ENCODE measurements at regions not wholly inside any gene's neighbourhood (a gene's known extent, or its start where the extent isn't known, plus 50 kb on each side); places are given as distances from the start of the nearest gene placed in this dataset.
A peak's percentile ranks its signal among the peaks of the same experiment; 100 is the strongest.

DNA sequence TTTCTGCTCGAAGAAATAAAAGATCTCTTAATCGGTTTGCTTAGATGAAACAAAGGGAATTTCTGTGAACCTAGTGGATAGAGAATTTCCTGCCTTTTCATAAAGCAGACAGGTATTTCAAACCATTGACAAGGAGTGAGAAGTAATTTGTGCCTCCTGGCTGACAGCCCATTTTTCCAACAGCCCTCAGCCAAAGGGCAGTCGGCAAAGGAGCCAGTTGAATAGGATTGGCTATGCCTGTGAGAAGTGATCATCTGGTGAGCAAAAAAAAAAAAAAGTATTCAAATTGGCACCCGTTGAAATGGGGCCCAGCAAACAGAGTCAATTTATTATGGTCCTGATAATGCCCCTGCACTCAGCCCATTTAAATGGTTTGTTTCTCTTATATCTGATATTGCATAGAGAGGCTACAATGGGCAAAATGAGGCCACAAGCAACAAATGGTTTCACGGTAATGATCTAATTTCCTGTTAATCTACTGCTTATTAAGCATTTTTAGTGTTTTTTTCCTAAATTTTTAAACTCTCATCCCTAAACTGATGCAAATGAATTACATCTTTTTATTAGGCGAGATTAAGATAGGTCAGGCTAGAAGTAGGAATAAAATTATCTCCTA, 477.5 kb downstream of the NUF2 start:
- DNase-seq: no peak
- intact Hi-C loops (cut with DNase I; ENCODE audit: low total_unique reads): no loop called here
- no peak overlapping the region for H3K4me3 ChIP-seq

DNA sequence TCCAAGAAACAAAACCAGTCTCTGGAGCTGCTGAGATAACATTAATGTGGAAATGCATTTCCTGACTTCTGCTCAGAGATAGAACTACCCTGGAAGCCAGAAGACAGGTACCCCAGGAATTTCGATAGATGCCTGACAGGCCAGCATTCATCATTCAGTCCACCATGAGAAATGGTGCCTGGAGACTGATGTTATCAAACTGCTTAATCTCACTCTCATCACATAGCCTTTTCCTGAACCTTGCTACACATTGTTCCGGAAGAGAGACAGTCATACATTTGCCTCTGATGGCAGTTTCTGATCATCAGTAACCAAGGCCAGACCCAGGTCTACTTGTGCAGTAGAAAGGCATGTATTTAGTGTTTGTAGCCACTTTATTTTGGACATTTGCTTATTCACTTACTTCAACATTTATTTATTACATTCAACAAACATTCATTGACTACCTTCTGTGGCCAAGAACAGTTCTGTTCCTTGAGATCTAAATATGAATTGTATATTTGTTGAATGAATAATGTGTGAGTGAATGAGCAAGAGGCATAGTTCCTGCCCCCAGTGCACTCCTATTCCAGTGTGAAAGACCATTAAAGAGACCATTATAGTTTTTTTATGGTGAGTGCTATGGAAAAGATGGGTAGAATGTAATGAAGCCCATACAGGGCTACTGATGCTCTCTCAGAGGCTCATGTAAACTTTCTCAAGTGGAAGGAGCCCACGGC, 485.7 kb downstream of the NUF2 start:
- Histone ChIP-seq H3K4me3 (no peak overlapping the region), H3K9me3 (no peaks in the 10 kb centered on the region), H3K36me3 (ENCODE audit: low read depth, missing control alignments) (no peaks in the 10 kb centered on the region), H3K4me1 (no peaks in the 10 kb centered on the region), H3K27me3 (no peaks in the 10 kb centered on the region), H3K27ac (no peak overlapping the region)
- intact Hi-C loops (cut with DNase I; ENCODE audit: low total_unique reads): no loop called here
- TF ChIP-seq POLR2A (IDR thresholded peaks at IDR 0.05): no peak
- TF ChIP-seq, protein P1, sequence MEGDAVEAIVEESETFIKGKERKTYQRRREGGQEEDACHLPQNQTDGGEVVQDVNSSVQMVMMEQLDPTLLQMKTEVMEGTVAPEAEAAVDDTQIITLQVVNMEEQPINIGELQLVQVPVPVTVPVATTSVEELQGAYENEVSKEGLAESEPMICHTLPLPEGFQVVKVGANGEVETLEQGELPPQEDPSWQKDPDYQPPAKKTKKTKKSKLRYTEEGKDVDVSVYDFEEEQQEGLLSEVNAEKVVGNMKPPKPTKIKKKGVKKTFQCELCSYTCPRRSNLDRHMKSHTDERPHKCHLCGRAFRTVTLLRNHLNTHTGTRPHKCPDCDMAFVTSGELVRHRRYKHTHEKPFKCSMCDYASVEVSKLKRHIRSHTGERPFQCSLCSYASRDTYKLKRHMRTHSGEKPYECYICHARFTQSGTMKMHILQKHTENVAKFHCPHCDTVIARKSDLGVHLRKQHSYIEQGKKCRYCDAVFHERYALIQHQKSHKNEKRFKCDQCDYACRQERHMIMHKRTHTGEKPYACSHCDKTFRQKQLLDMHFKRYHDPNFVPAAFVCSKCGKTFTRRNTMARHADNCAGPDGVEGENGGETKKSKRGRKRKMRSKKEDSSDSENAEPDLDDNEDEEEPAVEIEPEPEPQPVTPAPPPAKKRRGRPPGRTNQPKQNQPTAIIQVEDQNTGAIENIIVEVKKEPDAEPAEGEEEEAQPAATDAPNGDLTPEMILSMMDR (IDR thresholded peaks at IDR 0.05): no peak
- 76 to 77% methylated on average over 3 of the region's 3 CpGs for whole genome bisulfite sequencing, 2 donors
- DNase-seq: no peak

More for the DNA sequence above, 477.5 kb downstream of the NUF2 start:
- no peaks in the 10 kb centered on the region for H3K36me3 ChIP-seq (ENCODE audit: low read depth, missing control alignments)
- no peaks in the 10 kb centered on the region for H3K27me3 ChIP-seq
- no peak overlapping the region for H3K27ac ChIP-seq
- TF ChIP-seq, protein P1 (IDR thresholded peaks at IDR 0.05): no peak
- no peak for TF ChIP-seq POLR2A (IDR thresholded peaks at IDR 0.05)
- H3K9me3 ChIP-seq: no peaks in the 10 kb centered on the region
- WGBS, 2 donors: 88 to 92% methylated on average over 6 of the region's 6 CpGs
- H3K4me1 ChIP-seq: no peaks in the 10 kb centered on the region

DNA sequence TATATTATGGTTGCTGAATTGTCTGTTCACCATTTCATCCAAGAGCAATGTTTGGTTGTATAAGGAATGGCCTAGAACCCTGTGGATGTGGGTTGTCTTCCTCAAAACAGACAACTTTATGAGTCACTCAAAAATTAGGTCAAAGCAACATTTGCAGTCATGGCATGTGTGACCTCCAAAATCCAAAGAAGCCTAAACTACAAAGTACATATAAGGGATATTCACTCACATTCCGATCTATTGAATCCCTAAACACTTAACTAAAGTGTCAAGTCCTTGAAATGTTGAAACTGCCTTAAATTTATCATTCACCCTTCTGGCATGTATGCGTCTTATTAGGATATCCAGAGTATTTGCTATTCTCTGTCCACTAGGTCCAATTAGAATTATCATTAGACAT, 491.5 kb downstream of the NUF2 start:
- intact Hi-C loops (cut with DNase I; ENCODE audit: low total_unique reads): no loop called here
- no peak for TF ChIP-seq POLR2A (IDR thresholded peaks at IDR 0.05)
- TF ChIP-seq, protein P1 (IDR thresholded peaks at IDR 0.05): no peak
- Histone ChIP-seq H3K36me3 (ENCODE audit: low read depth, missing control alignments) (no peaks in the 10 kb centered on the region), H3K9me3 (no peaks in the 10 kb centered on the region), H3K27ac (no peak overlapping the region), H3K4me1 (no peaks in the 10 kb centered on the region), H3K27me3 (no peaks in the 10 kb centered on the region), H3K4me3 (no peak overlapping the region)
- 74 to 77% methylated on average over 2 of the region's 2 CpGs for WGBS, 2 donors
- no peak for DNase-seq

DNA sequence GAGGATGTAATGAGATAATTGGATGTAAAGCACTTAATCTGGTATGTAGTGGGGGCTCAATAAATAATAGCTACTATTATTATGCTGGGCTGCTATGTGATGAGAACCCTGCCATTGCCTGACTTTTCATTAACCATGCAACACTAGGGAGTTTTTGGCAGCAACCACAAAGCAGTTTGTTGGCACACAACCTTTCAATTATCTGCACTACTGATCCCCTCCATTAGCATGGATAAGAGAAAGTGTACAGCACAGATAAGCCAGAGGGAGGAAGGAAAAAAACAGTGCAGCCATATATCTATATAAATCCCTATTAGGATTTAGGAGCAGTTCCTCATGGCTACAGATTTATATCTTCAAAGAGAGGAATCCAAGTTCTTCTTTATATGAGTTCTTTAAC, 498.5 kb downstream of the NUF2 start:
- intact Hi-C loops (cut with DNase I; ENCODE audit: low total_unique reads): no loop called here
- no peak for DNase-seq
- no peaks in the 10 kb centered on the region for H3K27me3 ChIP-seq
- no peak overlapping the region for H3K27ac ChIP-seq
- no peaks in the 10 kb centered on the region for H3K36me3 ChIP-seq (ENCODE audit: low read depth, missing control alignments)
- H3K4me1 ChIP-seq: no peaks in the 10 kb centered on the region
- H3K9me3 ChIP-seq: no peaks in the 10 kb centered on the region
- no peak overlapping the region for H3K4me3 ChIP-seq
- no peak for TF ChIP-seq POLR2A (IDR thresholded peaks at IDR 0.05)
- TF ChIP-seq, protein P1 (IDR thresholded peaks at IDR 0.05): no peak

DNA sequence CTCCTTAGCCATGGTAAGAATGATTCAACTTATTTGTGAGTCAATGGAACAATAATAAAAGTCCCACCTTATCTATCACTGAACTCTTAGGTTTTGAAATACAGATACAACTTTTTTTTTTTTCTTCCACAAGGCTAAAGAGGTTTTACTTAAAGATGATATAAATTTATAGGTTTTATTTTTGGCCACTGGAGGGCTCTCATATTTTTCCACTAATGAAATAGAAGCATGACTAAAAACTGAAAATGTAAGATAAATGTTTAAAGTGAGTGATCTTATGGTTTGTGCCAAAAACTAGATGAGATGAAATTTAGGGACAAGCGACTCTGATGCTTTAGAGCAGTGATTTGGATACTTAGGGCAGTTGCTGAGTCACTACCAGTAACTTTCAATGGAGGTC, 499.0 kb downstream of the NUF2 start:
- TF ChIP-seq, protein P1 (IDR thresholded peaks at IDR 0.05): peak in 1 of 3 experiments; percentile 34
- TF ChIP-seq POLR2A (IDR thresholded peaks at IDR 0.05): no peak
- Histone ChIP-seq H3K27ac (no peak overlapping the region), H3K27me3 (no peaks in the 10 kb centered on the region), H3K4me1 (no peaks in the 10 kb centered on the region), H3K36me3 (ENCODE audit: low read depth, missing control alignments) (no peaks in the 10 kb centered on the region), H3K9me3 (no peaks in the 10 kb centered on the region), H3K4me3 (no peak overlapping the region)
- intact Hi-C loops (cut with DNase I; ENCODE audit: low total_unique reads): no loop called here
- no peak for DNase-seq
- 50 to 64% methylated on average over 1 of the region's 1 CpG for WGBS, 2 donors

Measured in testis (tissue), 2 donors.